T-helper 2 cell treated with Interferon-gamma antibody and Interleukin-4, amounts not matched to agents 100 ng/mL and 5 ng/mL, for 36 hours (primary cell): ENCODE measurements at regions not wholly inside any gene's neighbourhood (a gene's known extent, or its start where the extent isn't known, plus 50 kb on each side); places are given as distances from the start of the nearest gene placed in this dataset.
"Not testable (repeated sequence)": the region's sequence is repeated elsewhere in the genome, so short reads cannot be mapped to it uniquely, and the experiment has no call there.

Experiments
- intact Hi-C: fragments of 100-400 bp; cut with micrococcal nuclease; formaldehyde crosslinking; loops from one replicate; pipeline ENCODE4 v1.15.1; 2023

DNA sequence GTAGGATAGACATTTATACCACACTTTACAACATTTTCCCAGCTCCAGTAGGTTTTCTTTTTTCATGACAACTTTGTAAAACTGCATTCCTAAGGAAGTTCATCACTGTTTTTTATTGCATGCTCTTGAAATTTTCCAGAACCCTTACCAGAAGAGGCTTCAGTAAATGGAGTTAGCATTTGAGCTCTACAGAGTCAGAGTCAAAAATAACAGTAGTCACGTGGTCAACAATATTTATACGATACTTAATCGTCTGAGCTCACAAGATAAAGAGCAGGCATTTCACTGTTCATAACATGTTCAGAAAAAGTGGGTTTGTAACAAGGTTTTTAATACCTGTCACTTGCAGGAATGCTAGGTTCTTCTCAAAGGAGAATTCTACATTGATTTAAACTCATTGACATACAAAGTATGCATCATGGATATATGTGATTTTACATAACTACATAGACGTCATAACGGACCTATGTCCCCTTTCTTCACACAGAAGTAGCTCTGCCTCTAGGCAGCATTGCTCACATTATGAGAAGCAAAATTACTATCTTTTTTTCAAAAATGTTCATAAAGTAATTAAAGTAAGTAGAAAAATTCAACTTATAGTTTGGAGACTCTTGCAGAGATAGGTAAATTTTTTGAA is 187.0 kb upstream of the COL3A1 start:
- intact Hi-C loops, result no loop called here

DNA sequence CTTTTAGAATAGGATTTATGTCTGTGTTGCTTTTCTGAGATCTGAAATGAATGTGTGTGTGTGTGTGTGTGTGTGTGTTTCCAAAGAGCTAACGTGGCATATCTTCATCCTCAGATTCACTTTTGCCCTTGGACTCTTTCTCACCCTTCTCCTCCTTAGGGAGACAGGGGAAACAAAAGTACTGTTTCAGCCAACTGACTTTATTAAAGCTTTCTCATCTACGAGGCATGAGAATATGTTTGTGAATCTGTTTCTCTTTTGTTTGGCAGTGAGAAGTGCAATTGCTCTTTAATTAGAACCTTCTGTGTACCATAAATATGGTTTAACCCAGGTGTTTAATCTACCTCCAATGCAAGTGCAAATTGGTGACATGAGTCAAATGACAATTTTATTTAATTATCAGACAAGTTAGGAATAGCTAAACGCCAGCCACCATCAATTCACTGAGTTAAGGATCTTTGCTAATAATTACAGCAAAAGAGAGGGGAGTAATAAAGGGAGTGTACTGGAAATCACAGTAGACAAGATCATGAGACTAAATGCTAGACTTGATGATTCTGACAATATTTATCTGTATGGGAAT is 186.4 kb upstream of the COL3A1 start:
- intact Hi-C loops, result no loop called here

DNA sequence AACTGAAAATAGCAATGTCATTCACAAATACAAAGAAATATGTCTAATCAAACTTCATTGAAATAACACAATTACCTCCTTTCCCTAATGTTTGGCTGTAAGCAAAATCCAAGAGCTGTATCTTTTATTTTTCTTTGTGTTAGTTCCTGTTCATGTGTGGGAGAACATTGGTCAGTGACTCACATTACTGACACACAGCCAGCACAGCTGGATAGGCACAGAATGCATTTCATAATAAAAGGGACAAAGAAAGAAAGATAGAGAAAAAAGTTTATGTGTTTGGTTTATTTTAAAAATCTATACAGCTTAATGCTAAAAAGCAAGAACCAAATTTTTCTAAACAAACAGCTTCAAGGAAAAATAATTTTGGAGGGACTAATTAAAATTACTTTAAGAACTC is 185.6 kb upstream of the COL3A1 start:
- intact Hi-C loops, result no loop called here

DNA sequence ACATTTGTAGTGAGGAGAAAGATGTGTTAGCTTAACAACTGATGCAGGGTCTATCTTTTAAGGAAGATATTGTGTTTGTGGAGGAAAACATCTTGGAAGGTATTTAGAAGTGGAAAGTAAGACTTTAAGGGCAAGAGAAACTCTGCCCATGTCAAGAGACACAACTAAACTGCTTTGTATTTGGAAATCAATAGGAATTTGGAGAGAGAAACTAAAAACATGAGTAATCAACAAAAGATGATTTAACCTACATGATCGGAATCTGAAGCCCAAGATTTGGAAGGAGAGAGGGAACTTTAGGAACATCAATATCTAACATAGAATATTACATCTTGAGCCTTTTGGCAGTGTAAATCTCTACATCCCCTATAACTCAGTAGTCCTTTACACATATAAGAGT is 184.2 kb upstream of the COL3A1 start:
- intact Hi-C loops, result no loop called here

DNA sequence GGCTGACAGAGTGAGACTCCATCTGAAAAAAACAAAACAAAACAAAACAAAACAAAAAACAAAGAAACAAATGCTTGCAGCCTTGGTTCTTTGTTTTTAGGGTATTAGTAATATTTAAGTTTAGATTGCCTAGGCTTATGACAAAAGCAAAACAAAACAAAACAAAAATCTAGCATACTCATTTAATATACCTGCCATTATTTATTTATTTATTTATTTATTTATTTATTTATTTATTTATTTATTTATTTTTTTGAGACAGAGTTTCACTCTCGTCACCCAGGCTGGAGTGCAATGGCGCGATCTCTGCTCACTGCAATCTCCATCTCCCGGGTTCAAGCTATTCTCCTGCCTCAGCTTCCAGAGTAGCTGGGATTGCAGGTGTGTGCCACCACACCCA is 179.7 kb upstream of the COL3A1 start:
- intact Hi-C loops, result not testable (repeated sequence)

DNA sequence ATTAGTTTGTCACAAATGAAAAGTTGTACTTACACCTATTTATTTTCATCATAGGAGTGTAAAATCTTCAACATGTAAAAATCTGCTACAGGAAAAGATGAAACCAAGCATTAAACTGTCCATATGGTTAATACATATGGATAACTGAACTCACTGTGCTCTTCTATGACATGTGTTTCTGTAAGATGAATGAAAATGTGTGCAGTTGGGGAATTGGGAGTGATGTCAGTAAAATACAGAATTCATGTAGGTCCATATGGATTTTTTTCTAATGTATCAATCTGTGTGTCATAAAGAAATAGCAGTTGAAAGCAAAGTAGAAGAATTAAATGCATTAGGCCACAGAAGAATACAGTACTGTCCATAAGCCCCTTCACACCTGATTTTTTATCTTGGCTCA is 178.4 kb upstream of the COL3A1 start:
- intact Hi-C loops, result no loop called here

DNA sequence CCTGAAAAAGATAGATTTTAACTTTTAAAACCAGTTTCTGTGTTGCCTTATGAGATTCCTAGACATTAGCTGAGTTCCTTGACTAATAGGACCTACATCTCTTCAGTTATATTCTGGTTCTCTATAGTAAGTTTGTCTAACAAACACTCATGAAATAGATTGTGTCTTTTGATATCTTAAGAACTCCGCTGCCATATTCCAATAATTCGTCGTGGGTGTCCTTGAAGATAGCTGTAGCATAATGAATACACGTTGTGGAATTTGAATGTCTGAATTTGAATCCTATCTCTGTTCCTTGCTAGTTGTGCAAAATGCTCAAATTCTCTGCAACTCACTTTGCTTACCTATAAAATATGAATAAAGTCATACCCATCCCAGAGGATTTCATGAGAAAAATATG is 176.8 kb upstream of the COL3A1 start:
- intact Hi-C loops, result no loop called here

DNA sequence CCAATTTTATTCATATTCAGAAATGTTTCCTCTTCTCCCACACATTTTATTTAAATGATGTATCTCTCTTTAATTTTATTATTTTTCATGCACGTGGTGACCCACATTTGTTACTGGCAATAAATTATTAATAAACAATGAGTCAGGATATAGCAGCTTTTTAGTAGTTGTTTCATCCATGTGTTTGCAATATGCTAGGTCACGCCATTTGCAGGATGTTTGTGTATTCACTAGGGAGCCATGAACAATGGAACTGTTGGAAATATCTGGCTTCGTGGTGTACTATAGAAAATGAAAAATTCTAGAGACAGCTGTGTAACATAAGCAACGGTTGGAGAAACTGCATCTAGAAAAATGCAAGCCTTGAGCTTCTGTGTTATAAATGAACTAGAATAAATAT is 176.0 kb upstream of the COL3A1 start:
- intact Hi-C loops, result no loop called here

DNA sequence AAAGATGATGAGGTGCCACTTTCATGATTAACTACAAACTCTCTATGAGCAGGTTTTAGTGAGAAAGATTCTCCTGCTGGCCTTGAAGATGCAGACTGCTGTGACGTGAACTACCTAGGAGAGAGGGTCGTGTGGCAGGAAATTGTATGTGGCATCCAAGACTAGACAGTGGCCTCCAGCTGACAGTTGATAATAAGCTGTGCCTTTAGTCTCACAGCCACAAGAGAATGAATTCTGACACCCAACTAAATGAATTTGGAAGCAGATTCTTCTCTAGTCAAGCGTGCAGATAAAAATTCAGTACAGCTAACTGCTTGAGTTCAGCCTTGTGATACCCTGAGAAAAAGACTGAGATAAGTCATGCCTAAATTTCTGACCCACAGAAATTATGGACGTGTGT is 169.0 kb upstream of the COL3A1 start:
- intact Hi-C loops, result no loop called here

DNA sequence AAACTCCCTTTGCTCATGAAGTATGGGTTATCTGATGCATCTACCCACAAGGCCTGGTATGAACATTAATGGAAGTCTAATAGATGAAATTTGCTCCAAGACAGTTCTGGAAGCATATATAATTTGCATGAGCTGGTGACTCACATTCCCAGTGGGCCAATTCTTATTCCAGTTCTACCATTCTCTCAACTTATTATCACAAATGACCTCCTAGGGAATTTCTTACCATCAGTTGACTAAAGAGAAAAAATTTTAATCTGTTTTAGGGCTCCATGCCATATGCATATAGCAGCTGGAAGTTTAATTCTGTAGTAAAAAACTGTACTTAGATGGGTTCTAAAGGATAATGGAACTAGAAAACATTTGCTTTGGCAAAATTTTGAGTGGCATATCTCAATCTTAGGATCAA is 165.2 kb upstream of the COL3A1 start:
- intact Hi-C loops, result no loop called here

DNA sequence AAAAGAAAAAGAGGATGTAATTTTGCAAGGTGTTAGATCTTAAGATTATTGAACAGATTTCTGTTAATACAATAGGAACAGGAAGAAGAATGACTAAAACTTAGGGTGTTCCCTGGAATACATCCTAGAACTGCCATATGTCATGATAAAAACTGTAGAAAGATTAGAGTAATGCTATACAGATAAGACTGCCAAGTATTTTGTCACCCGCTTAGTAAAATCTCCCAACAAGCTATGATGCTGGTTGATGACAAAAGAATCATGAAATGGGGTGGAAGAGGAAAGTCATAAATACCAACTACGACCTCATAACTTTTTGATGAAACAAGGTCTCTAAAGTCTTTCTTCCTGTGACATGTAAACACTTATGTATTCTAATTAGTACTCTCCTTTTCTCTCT is 163.6 kb upstream of the COL3A1 start:
- intact Hi-C loops, result no loop called here

DNA sequence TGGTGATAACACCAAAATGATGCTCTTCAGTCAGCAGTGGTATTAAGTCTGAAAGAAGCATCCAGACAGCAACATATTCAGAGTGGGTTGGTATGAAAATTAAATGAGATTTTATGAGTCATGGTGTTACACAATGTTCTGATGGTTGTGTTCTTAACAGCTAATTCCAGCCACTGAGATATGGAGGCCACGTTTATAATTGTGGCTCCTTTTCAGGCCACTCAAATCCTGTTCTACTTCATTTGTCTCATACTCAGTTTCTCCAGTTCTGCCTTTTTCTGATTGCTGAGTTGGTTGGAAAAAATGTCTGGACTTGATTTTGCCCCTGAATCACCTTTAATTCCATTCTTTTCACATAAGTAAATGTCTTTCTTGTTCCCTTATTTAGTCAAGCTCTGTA is 162.7 kb upstream of the COL3A1 start:
- intact Hi-C loops, result no loop called here

DNA sequence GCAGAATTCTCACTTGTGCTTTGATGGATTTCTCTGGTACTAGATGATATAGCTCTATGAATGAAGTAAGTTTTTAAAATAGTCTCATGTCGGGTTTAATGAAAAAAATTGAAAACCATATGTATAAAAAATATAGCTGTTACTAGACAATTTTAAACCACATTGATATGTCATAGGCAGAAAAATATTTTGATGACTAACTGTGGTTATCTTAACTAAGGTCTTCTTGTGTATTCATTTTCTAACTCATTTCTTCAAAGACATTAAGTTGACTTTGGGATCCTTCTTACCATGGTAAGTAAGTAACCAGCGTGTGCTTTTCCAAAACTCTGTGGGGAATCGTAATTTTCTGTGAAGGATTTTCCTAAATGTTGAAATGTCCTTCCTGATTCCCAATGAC is 160.9 kb upstream of the COL3A1 start:
- intact Hi-C loops, result no loop called here

DNA sequence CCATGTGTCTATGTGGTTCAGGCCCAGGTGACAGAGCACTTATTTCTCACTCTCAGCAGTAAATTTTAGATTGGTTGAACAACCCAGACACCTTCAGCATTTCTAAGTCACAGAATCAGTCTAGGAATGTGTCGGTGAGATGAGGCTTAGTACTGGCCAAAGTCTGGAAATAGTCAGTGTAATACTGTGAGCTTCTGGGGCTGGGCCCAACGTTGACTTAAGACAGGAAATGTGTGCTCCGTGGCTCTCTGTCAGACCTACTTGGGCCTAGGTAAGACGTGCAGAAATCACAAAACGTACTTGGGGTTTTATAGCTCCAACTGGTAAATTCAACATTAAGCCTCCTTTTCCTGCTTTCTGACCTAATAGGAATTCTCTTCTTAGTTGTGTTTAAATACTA is 160.3 kb upstream of the COL3A1 start:
- intact Hi-C loops, result no loop called here

DNA sequence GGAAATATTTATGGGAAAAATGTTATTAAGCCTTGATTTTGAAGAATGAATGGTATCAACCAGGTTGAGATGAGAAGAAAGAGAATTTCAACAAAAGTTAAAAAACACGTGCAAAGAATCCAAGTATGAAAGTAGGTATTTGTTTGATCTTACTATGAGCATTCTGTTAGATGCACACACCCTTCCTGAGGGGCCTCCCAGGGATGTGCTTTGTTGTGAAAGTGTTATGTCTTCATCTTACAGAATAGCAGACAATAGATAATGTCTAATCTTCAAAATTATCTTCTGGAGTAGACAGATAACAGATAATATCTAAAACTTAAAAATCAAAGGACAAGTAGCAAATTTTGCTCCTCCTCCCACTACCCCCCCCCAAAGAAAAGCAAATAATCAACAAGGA is 155.2 kb upstream of the COL3A1 start:
- intact Hi-C loops, result no loop called here

DNA sequence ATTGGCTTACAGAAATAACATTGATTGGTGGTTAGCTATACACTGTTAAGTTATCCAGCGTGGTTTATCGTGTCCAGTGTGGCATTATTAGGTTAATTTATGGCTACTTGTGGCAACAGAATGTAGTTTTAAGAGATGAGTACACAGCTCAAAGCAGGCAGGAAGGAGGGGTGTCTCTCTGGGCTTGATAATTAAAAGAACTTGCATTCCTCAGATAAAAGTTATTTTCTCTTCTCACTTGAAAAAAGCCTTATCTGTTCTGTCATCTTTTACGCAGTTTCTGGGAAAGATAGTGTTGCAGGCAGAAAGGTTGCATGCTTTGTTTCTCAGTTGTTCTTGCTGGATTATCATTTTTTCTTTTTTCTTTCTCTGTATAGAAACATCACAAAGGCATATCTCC is 154.4 kb upstream of the COL3A1 start:
- intact Hi-C loops, result no loop called here

DNA sequence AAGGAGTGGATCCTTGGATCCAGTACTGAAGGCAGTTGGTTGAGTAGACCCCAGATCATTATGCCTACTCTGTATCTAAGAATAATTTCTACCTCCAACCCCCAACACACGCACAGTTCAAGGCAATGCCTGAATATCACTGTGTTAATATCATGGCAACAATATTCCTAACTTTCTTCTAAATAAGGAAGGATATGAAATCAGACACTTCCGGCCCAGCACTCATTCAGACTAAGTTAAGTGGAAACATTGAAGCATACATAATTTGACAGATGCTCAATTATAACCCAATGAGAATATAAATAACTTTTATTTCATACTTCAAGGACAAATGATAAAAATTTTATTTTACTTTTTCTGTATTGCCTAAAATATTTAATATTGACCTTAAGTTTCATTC is 153.6 kb upstream of the COL3A1 start:
- intact Hi-C loops, result no loop called here

DNA sequence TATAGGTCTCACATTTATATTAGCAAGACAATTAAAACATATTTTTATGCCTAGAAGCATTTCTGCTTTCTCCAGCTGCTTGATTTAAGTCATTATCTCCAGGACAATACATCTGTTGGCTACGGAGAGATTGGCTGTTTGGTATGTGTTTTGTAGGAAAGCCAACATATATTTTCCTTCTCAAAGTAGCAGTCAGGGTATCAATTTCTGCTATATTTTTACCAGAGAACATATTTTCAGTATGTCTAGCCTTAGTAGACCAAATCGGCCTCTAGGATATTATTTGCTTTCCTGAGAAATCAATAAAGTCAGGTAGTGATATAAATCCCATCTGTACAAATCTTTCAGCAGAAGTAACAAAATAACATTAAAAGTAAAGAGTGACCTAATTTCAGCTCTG is 150.0 kb upstream of the COL3A1 start:
- intact Hi-C loops, result no loop called here

DNA sequence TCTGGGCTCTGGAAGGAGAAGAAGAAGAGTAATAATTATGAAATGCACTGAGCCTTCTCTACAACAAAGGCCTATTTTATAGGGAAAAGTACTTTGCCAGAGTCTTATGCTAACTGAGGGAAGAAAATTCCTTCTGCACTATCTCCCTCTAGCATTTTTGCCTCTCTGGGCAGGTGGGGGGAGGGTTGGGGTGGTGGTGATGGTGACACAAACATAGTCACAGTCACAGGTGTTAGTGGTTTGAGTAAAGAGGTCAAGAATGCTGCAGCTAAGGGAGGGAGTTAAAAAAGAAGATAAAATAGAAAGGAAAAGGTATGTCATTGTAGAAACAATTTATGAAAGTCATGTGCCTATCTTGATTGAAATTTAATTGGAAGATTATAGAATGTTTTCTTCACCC is 140.8 kb upstream of the COL3A1 start:
- intact Hi-C loops, result no loop called here

DNA sequence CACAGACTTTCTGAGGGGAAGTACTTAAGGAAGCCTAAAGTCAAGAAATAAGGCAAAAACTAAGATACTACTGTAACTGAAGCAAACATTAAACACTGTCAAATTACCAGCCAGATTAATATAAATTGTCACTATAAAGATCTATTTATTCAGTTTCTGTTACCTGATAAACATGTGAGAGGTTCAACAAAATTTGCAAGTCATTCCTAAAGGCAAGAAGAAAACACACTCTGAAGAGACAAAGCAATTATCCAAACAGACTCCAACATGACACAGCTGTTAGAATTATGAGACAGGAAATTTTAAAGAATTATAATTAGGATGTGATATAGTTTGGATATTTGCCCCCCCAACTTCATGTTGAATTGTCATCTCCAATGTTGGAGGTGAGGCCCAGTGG is 140.4 kb upstream of the COL3A1 start:
- intact Hi-C loops, result no loop called here

DNA sequence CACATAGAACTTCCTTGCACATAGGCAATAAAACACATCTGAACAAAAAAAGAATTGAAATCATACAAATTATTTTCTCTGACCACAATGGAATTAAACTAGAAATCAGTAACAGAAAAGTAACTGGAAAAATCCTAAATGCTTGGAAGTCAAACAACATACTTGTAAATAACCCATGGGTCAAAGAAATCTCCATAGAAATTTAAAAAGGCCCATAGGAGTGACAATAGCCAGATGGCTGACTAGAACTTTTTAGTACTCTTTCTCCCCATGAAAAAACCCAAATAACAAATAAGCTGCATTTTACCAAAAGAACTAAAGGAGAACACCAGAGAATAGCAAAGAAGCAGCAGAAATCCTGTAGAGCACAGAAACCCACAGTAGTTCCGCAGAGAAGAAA is 139.2 kb upstream of the COL3A1 start:
- intact Hi-C loops, result no loop called here

DNA sequence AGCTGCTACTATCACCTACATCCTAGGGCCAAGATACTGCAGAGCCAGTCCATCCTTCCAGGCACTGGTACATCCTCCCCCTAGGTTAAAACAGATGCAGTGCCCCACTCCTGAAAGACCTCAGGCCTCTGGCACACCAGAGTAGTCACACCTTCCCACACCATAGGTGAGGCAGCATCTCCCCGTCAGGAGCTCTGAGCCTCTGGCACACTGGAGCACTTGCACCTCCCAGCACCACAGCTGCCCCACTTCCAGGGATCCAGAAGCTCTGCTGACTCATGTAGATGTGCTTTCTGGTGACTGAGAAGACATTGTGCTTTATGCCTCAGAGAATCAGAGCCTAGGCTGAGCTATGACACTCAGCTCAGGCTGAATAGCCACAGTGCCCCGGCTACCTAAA is 138.4 kb upstream of the COL3A1 start:
- intact Hi-C loops, result no loop called here

DNA sequence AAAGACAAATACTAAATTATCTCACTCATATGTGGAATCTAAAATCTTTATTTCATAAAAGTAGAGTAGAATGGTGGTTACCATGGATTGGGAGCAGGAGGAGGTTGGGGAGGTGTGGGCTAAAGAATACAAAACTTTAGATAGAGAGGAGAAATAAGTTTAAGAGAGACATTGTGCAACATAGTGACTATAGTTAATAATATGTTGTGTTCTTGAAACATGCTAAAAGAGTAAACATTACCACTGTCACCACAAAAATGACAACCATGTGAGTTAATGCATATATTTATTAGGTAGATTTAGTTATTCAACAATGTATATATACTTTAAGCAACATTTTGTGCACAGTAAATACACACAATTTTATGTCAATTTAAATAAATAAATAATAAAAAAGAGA is 128.5 kb upstream of the COL3A1 start:
- intact Hi-C loops, result no loop called here

DNA sequence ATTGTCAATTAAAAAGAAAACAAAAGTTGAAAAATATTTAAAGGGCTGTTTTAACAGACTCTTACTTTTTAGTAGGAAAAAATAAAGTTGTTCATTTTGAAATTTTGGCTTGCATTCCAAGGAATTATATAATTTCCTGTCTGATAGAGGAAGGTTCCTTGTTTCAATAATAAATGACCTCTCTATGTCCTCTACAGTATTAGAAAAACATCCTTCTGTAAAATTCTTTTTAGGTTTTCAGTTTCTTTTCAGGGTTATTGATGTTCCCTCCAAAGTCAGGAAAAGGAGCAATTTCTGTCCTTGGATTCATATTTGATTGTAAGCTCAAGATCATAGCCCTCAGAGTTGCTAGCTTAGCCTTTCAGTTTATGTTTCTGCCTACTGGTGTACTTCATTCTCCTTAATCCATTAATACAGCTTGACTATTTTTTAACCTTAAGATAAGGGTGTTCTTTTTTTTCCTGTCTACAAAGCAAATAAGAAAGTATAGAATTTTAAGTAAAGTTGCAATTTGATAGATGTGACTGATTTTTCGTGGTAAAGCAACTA is 125.2 kb upstream of the COL3A1 start:
- intact Hi-C loops, result no loop called here
